ENCODE measurements at regions not wholly inside any gene's neighbourhood (a gene's known extent, or its start where the extent isn't known, plus 50 kb on each side); places are given as distances from the start of the nearest gene placed in this dataset.

DNA sequence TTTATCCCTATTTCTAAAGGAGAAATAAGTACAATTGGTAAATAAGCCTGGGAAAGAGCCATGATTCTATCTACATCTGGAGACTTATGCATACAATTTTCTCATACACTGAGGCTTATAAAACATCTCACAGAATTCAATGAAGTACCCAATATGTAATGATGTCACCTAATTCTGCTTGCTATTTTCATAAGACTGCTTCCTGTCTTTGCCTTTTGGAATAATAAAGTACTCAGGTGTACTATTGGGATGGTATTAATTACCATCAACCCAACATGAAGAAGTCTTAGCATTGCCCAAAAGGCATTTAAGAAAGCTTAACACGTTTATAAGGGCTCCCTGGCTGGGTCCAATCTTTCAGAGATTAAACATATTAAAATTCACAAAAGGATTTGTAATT, 216.4 kb upstream of the TSHZ2 start:
- H3K36me3 Mint-ChIP-seq (ENCODE audit: insufficient read depth): no peaks in the 10 kb centered on the region
- no peak for TF ChIP-seq CTCF (IDR thresholded peaks at IDR 0.05; ENCODE audit: unreplicated experiment)
- H3K27ac Mint-ChIP-seq: no peak overlapping the region
- peaks cover 4% of the 10 kb centered on the region for H3K27me3 Mint-ChIP-seq
- no peaks in the 10 kb centered on the region for H3K4me1 Mint-ChIP-seq (ENCODE audit: low read depth)
- peaks cover 5% of the 10 kb centered on the region for H3K9me3 Mint-ChIP-seq (ENCODE audit: low read depth)
- DNase-seq (ENCODE audit: low spot score, unreplicated experiment): no peak
- H3K4me3 Mint-ChIP-seq (ENCODE audit: low read depth): no peak overlapping the region

DNA sequence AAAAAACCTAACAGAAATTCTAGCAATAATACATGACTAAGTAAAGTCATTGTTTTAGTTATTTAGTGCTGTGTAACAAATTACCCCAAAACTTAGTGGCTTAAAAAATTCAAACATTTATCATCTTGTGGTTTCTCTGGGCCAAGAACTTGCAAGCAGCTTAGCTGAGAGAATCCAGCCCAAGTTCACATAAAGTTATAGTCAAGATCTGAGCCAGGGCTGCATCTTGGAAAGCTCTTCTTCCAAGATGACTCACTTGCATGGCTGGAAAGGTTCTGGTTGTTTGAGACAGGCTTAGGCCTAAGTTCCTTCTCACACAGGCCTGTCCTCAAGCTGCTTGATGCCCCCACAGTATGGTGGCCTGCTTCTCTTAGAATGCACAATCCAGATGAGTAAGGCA, 217.8 kb upstream of the TSHZ2 start:
- H3K27ac Mint-ChIP-seq: no peak overlapping the region
- no peaks in the 10 kb centered on the region for H3K4me1 Mint-ChIP-seq (ENCODE audit: low read depth)

GRCh38 chr20:52752023-52752422, 220.1 kb upstream of the TSHZ2 start:
- H3K4me1 Mint-ChIP-seq (ENCODE audit: low read depth): no peaks in the 10 kb centered on the region
- no peak for TF ChIP-seq CTCF (IDR thresholded peaks at IDR 0.05; ENCODE audit: unreplicated experiment)
- H3K36me3 Mint-ChIP-seq (ENCODE audit: insufficient read depth): no peaks in the 10 kb centered on the region
- peaks cover 2% of the 10 kb centered on the region for H3K27me3 Mint-ChIP-seq
- H3K9me3 Mint-ChIP-seq (ENCODE audit: low read depth): peaks cover 5% of the 10 kb centered on the region
- H3K27ac Mint-ChIP-seq: no peak overlapping the region
- no peak overlapping the region for H3K4me3 Mint-ChIP-seq (ENCODE audit: low read depth)
- no peak for DNase-seq (ENCODE audit: low spot score, unreplicated experiment)

More for the DNA sequence above, 217.8 kb upstream of the TSHZ2 start:
- no peak overlapping the region for H3K4me3 Mint-ChIP-seq (ENCODE audit: low read depth)
- peaks cover 4% of the 10 kb centered on the region for H3K27me3 Mint-ChIP-seq
- peaks cover 5% of the 10 kb centered on the region for H3K9me3 Mint-ChIP-seq (ENCODE audit: low read depth)
- no peak for TF ChIP-seq CTCF (IDR thresholded peaks at IDR 0.05; ENCODE audit: unreplicated experiment)
- DNase-seq (ENCODE audit: low spot score, unreplicated experiment): no peak
- H3K36me3 Mint-ChIP-seq (ENCODE audit: insufficient read depth): no peaks in the 10 kb centered on the region

GRCh38 chr20:52751571-52751970, 220.6 kb upstream of the TSHZ2 start:
- H3K27ac Mint-ChIP-seq: no peak overlapping the region
- H3K36me3 Mint-ChIP-seq (ENCODE audit: insufficient read depth): no peaks in the 10 kb centered on the region
- no peak for TF ChIP-seq CTCF (IDR thresholded peaks at IDR 0.05; ENCODE audit: unreplicated experiment)
- peaks cover 5% of the 10 kb centered on the region for H3K9me3 Mint-ChIP-seq (ENCODE audit: low read depth)
- H3K4me3 Mint-ChIP-seq (ENCODE audit: low read depth): no peak overlapping the region
- no peak for DNase-seq (ENCODE audit: low spot score, unreplicated experiment)
- no peaks in the 10 kb centered on the region for H3K27me3 Mint-ChIP-seq
- H3K4me1 Mint-ChIP-seq (ENCODE audit: low read depth): no peaks in the 10 kb centered on the region

DNA sequence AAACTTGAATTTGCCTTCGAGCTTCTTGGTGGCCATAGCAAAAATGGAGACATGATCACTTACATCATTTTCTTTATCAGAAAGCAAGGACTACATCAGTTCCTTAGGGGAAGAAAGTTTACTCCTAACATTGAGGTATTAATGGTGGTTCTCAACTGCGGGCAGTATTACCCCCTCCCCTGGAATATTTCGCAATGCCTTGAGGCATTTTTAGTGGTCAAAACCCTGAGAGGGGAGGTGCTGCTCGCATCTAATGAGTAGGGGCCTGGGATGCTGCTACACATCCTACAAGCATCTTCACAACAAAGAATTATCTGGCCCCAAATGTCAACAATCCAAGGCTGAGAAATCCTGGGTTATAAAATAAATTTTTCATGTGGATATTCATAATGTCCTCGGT, 222.2 kb upstream of the TSHZ2 start:
- Mint-ChIP-seq H3K9me3 (ENCODE audit: low read depth) (peaks cover 5% of the 10 kb centered on the region), H3K4me1 (ENCODE audit: low read depth) (peaks cover 2% of the 10 kb centered on the region), H3K27me3 (no peaks in the 10 kb centered on the region), H3K27ac (no peak overlapping the region), H3K36me3 (ENCODE audit: insufficient read depth) (no peaks in the 10 kb centered on the region), H3K4me3 (ENCODE audit: low read depth) (no peak overlapping the region)
- no peak for DNase-seq (ENCODE audit: low spot score, unreplicated experiment)
- TF ChIP-seq CTCF (IDR thresholded peaks at IDR 0.05; ENCODE audit: unreplicated experiment): no peak
